ENCODE measurements at regions not wholly inside any gene's neighbourhood (a gene's known extent, or its start where the extent isn't known, plus 50 kb on each side); places are given as distances from the start of the nearest gene placed in this dataset.
"Not testable (repeated sequence)": the region's sequence is repeated elsewhere in the genome, so short reads cannot be mapped to it uniquely, and the experiment has no call there.

GRCh38 chr11:128055576-128056217, 531.7 kb downstream of the ETS1 start:
- no peaks in the 10 kb centered on the region for H3K9me3 ChIP-seq (ENCODE audit: low read depth, low read length)
- H3K4me3 ChIP-seq (ENCODE audit: low read length), result no peak overlapping the region
- H3K4me1 ChIP-seq (ENCODE audit: insufficient read depth, low read length), result peaks cover 47% of the 10 kb centered on the region
- no peaks in the 10 kb centered on the region for H3K27me3 ChIP-seq (ENCODE audit: insufficient read depth, low read length)

GRCh38 chr11:128053981-128054931, 533.1 kb downstream of the ETS1 start:
- H3K27me3 ChIP-seq (ENCODE audit: insufficient read depth, low read length), result no peaks in the 10 kb centered on the region
- H3K4me3 ChIP-seq (ENCODE audit: low read length), result no peak overlapping the region
- peaks cover 49% of the 10 kb centered on the region for H3K4me1 ChIP-seq (ENCODE audit: insufficient read depth, low read length)
- H3K9me3 ChIP-seq (ENCODE audit: low read depth, low read length), result no peaks in the 10 kb centered on the region

GRCh38 chr11:128052912-128053641, 534.3 kb downstream of the ETS1 start:
- H3K27me3 ChIP-seq (ENCODE audit: insufficient read depth, low read length), result no peaks in the 10 kb centered on the region
- peaks cover 45% of the 10 kb centered on the region for H3K4me1 ChIP-seq (ENCODE audit: insufficient read depth, low read length)
- no peaks in the 10 kb centered on the region for H3K9me3 ChIP-seq (ENCODE audit: low read depth, low read length)
- H3K4me3 ChIP-seq (ENCODE audit: low read length), result no peak overlapping the region

- Histone ChIP-seq H3K27me3 (ENCODE audit: insufficient read depth, low read length) (no peaks in the 10 kb centered on the region), H3K4me1 (ENCODE audit: insufficient read depth, low read length) (peaks cover 34% of the 10 kb centered on the region), H3K9me3 (ENCODE audit: low read depth, low read length) (no peaks in the 10 kb centered on the region), H3K4me3 (ENCODE audit: low read length) (no peak overlapping the region)
Measured at GRCh38 chr11:128048121-128048520, 539.2 kb downstream of the ETS1 start.

- H3K4me1 ChIP-seq (ENCODE audit: insufficient read depth, low read length), result peaks cover 29% of the 10 kb centered on the region
- H3K9me3 ChIP-seq (ENCODE audit: low read depth, low read length), result no peaks in the 10 kb centered on the region
- no peak overlapping the region for H3K4me3 ChIP-seq (ENCODE audit: low read length)
- H3K27me3 ChIP-seq (ENCODE audit: insufficient read depth, low read length), result no peaks in the 10 kb centered on the region
Measured at GRCh38 chr11:128047026-128047425, 540.3 kb downstream of the ETS1 start.

GRCh38 chr11:128046213-128046612, 541.1 kb downstream of the ETS1 start:
- H3K4me1 ChIP-seq (ENCODE audit: insufficient read depth, low read length), result peaks cover 24% of the 10 kb centered on the region
- H3K9me3 ChIP-seq (ENCODE audit: low read depth, low read length), result no peaks in the 10 kb centered on the region
- H3K27me3 ChIP-seq (ENCODE audit: insufficient read depth, low read length), result no peaks in the 10 kb centered on the region
- no peak overlapping the region for H3K4me3 ChIP-seq (ENCODE audit: low read length)

- H3K4me3 ChIP-seq (ENCODE audit: low read length), result no peak overlapping the region
- H3K27me3 ChIP-seq (ENCODE audit: insufficient read depth, low read length), result no peaks in the 10 kb centered on the region
- peaks cover 26% of the 10 kb centered on the region for H3K4me1 ChIP-seq (ENCODE audit: insufficient read depth, low read length)
- H3K9me3 ChIP-seq (ENCODE audit: low read depth, low read length), result no peaks in the 10 kb centered on the region
Measured at GRCh38 chr11:128045094-128045725, 542.1 kb downstream of the ETS1 start.

- peaks cover 54% of the 10 kb centered on the region for H3K4me1 ChIP-seq (ENCODE audit: insufficient read depth, low read length)
- H3K4me3 ChIP-seq (ENCODE audit: low read length), result no peak overlapping the region
- no peaks in the 10 kb centered on the region for H3K9me3 ChIP-seq (ENCODE audit: low read depth, low read length)
Measured at GRCh38 chr11:128042290-128042751, 545.0 kb downstream of the ETS1 start.

GRCh38 chr11:128040603-128041002, 546.8 kb downstream of the ETS1 start:
- peaks cover 66% of the 10 kb centered on the region for H3K4me1 ChIP-seq (ENCODE audit: insufficient read depth, low read length)

More at GRCh38 chr11:128042290-128042751, 545.0 kb downstream of the ETS1 start:
- H3K27me3 ChIP-seq (ENCODE audit: insufficient read depth, low read length), result no peaks in the 10 kb centered on the region

GRCh38 chr11:128039140-128040021, 548.0 kb downstream of the ETS1 start:
- no peaks in the 10 kb centered on the region for H3K9me3 ChIP-seq (ENCODE audit: low read depth, low read length)
- H3K27me3 ChIP-seq (ENCODE audit: insufficient read depth, low read length), result no peaks in the 10 kb centered on the region
- H3K4me3 ChIP-seq (ENCODE audit: low read length), result no peak overlapping the region
- H3K4me1 ChIP-seq (ENCODE audit: insufficient read depth, low read length), result peaks cover 58% of the 10 kb centered on the region

More at GRCh38 chr11:128040603-128041002, 546.8 kb downstream of the ETS1 start:
- Histone ChIP-seq H3K27me3 (ENCODE audit: insufficient read depth, low read length) (no peaks in the 10 kb centered on the region), H3K4me3 (ENCODE audit: low read length) (no peak overlapping the region), H3K9me3 (ENCODE audit: low read depth, low read length) (no peaks in the 10 kb centered on the region)

- H3K27me3 ChIP-seq (ENCODE audit: insufficient read depth, low read length), result no peaks in the 10 kb centered on the region
- no peaks in the 10 kb centered on the region for H3K9me3 ChIP-seq (ENCODE audit: low read depth, low read length)
- no peak overlapping the region for H3K4me3 ChIP-seq (ENCODE audit: low read length)
- peaks cover 51% of the 10 kb centered on the region for H3K4me1 ChIP-seq (ENCODE audit: insufficient read depth, low read length)
Measured at GRCh38 chr11:128036556-128037093, 550.7 kb downstream of the ETS1 start.

- Histone ChIP-seq H3K9me3 (ENCODE audit: low read depth, low read length) (no peaks in the 10 kb centered on the region), H3K4me1 (ENCODE audit: insufficient read depth, low read length) (peaks cover 52% of the 10 kb centered on the region), H3K27me3 (ENCODE audit: insufficient read depth, low read length) (no peaks in the 10 kb centered on the region), H3K4me3 (ENCODE audit: low read length) (no peak overlapping the region)
Measured at GRCh38 chr11:128036006-128036405, 551.4 kb downstream of the ETS1 start.

GRCh38 chr11:128031538-128032134, 555.7 kb downstream of the ETS1 start:
- not testable (repeated sequence) for H3K27me3 ChIP-seq (ENCODE audit: insufficient read depth, low read length); H3K4me1 ChIP-seq (ENCODE audit: insufficient read depth, low read length); H3K9me3 ChIP-seq (ENCODE audit: low read depth, low read length); H3K4me3 ChIP-seq (ENCODE audit: low read length)

All from mononuclear cell (primary cell).